Epidermal melanocyte (primary cell): ENCODE measurements at regions not wholly inside any gene's neighbourhood (a gene's known extent, or its start where the extent isn't known, plus 50 kb on each side); places are given as distances from the start of the nearest gene placed in this dataset.
"Not testable (repeated sequence)": the region's sequence is repeated elsewhere in the genome, so short reads cannot be mapped to it uniquely, and the experiment has no call there.

ENCODE experiments used
- DNase-seq: peaks from one replicate; pipeline ENCODE4 v3.0.0; 2011; ENCODE audit warnings: low spot score; ENCODE audit not compliant: insufficient read length

DNA sequence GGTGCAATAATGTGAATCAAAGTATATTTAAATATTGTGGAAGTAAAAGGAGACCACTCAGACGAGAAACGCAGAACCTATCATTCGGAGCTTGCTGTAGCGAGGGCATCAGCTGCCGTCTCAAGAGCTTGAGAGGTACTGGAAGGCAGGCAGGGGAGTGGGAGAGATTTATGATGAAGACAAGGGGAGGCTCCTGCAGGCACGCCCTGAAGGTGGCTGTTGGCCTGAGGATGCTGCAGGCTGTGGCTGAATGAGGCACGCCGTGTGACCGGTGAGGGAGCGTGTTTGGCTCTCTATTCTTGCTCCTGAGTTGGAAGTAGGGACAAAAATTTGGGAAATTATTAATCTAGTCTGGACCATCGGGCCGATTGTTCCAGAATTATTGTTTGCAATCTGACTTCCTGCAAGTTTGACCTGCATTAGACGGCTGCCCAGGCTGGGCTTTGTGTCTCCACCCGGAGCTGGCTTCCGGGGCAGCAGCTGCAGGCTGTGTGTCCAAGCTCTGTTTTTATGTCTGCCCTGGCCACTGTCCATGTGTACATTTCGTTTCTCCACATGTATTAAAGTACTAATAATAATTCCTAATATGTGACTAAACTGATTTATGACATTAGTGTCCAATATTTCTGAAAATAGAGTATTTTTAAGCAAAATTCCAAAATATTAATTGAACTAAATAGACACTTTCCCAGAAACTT lies 91.1 kb upstream of the ANKRD10 start:
- DNase-seq, result no peak

DNA sequence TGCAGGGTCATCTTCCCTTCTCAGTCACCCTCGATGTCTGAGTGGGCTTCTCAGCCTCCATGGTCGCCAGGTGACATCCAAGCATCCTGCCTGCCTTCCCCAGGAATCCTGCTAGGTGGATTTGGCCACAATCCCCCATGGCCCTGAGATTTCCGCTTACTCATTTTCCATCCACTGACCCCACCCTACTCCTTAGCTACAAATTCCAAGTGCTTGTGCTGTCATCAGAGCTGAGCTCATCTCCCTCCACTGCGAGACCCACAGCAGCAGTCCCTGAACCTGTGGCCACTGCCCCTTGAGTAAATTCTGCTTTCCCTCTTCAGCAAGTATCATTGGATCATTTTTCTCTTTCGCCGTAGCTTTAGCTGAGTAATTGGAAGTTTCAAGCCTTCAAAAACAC lies 90.5 kb upstream of the ANKRD10 start:
- DNase-seq, result no peak

DNA sequence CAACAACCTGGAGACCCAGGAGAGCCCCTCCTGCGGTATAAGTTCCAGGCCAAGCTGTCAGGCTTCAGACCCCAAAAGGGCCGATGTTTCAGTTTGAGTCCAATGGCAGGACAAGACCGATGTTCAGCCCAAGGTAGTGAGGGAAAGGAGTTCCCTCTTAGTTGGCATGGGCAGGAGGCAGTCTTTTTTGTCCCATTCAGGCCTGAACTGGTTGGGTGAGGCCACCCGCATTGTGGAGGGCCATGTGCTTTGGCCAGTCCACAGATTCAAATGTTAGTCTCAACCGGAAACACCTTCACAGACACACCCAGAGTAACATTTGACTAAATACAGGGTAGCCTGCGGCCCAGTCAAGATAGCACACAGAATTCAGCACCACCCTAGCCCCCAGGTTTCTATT lies 89.6 kb upstream of the ANKRD10 start:
- no peak for DNase-seq

DNA sequence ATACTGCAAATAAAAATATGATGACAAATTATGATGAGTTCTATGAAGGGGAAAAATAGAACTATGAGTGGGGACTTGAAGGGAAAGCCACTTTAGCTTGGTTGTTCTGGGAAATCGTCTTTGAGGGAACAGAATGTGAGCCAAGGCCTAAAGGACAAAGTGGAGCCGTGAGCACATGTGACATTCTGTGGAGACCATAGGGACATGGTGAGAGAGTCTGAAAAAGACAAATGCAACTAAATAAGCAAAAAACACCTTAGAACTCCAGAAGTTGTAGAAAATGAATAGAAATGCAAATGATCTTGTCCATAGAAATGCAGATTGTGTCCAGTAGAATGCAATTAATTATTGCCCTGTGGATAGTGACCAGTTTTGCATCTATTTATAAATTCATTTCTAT lies 86.8 kb upstream of the ANKRD10 start:
- DNase-seq, result no peak

DNA sequence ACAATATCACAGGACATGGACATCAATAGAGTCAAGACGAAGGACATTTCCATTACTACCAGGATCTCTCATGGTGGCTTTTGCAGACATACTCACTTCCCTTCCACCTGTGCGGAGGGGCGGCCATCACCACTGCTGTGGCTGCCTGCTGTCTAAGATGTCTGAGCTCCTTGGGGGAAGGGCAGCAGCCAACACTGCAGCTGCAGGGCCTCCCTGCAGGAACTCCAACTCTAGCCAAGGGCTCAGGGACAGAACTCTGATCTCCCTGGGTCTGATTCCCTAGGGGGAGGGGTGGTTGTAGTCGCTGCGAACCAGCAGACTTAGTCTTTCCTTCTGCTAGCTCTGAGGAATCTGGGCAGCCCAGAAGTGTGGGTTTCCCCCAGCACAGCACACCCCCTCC lies 78.9 kb upstream of the ANKRD10 start:
- DNase-seq, result no peak

DNA sequence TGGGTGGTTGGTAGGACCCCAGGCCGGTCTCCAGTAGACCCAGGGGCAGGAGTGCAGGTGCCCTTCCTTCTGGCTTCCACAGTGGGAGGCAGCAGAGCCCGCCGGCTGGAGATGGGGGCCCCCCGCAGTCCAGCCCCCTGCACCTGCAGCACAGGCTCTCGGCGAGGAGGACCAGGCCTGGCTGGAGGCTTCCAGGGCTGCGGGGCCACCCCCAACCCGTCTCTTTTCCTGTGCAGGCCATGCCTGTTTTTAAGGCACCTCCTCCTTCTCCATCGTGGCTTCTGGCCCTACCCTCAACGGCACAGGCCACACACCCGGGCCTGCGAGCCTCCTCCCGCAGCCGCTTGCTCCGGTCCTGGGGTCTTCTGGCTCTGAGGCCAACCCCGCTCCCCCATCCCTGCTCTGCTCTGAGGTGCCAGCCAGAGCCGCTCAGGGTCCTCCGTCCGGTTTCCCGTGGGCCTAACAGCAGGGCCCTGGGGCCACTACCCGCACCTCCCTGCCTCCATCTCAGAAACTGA lies 77.2 kb upstream of the ANKRD10 start:
- no peak for DNase-seq

DNA sequence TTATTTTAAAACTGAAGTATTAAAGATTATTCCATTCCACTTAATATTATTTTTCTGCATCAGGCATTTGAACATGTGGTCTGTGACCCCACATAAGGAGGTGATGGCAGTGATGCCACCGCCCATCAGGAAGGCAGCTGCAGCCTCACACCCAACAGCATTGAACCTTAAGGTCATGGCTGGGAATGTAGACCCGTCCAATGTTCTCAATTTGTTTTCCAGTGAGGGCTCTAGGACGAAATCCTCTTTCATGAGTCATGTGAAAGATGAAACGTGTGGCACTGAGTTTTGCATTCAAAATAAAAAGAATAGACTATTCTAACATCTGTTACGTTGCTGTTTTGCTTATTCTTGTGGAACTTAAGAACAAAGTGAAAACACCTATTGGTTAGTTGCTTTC lies 74.5 kb upstream of the ANKRD10 start:
- no peak for DNase-seq

DNA sequence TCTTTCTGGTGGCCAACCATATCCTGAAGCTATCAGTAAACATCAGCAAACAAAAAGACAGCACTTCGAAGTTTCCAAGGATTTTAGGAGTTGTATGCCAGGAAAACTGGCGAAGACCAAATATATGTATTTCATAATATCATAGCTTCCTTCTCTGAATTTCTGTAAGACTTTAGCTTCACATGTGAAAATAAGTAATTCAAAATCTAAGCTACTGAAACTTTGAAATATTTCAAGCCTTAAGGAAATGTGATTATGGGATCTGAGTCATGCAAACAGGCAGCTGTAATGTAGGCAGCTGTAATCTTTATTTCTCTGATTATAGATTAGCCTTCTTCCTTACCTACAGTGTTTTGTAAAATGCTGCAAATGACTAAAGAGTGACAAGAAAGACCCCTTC lies 70.7 kb upstream of the ANKRD10 start:
- DNase-seq, result no peak

DNA sequence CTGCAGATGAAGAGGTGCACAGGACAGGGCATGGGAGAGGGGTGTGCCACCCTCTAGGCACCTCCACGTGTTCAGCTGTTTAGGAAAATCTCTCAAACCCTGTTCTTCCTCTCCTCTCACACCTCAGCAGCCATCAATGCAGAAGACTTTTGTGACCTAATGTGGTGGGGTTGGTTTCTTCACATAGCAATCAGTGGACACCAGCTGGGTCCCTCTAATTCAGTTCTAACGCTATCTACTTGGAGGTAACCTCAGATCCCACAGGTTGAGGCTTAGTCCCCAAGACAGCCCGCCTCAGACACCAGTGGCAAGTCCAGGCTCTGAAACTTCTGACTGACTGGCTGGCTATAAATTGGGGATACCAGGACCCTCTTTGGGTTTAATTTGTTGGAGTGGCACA lies 69.9 kb upstream of the ANKRD10 start:
- no peak for DNase-seq

DNA sequence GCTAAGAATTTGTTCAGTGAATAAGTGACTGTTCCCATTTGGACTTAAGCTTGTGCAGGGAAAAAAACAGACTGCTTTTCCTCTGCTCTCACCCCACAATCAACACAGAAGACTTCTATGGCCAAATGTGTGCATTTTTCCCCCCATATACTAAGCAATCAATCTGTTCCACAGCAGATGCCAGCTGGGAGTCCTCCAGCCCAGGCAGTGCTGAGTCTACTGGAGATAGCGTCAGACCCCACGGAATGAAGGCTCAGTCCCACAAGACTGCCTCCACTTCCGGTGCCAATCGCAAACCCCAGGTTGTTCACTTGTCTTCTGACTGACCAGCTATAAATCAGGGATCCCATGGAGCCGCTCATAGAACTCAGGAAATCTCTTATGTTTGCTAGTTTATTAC lies 69.5 kb upstream of the ANKRD10 start:
- no peak for DNase-seq

DNA sequence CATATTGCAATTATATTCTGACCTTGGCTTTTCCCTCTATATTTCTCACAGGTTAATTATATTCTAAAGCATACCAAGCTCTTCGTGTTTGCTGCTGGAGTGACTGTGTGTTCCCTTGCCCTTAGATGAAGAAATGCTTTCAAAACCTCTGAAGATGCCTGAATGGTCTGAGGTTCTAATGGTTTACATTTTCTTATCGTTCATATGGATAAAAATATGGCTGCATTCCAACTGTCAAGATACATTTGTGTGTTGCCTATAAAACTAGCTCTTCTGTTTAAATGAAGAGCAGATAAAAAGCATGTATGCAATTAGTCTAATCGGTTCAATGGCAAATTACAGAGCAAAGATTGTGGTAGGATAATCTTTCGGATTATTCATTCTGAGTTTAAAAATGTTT lies 68.4 kb upstream of the ANKRD10 start:
- no peak for DNase-seq

DNA sequence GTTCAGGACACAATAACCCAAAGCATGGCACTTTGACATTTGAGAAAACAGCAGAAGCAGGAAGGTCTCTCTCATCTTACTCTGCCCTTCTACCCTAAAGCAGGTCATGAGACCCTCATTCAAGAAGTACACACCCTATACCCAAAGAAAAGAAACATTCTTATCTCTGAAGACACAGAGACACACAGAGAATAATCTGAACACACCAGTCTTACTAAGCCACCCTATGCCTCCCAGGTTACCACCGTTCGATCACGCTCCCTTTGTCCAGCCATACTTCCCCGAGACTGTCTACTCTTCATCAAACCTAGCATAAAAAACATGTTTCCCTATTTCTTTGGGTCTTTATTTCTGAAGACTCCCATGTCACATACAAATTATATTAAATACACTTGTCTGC lies 66.5 kb upstream of the ANKRD10 start:
- no peak for DNase-seq

DNA sequence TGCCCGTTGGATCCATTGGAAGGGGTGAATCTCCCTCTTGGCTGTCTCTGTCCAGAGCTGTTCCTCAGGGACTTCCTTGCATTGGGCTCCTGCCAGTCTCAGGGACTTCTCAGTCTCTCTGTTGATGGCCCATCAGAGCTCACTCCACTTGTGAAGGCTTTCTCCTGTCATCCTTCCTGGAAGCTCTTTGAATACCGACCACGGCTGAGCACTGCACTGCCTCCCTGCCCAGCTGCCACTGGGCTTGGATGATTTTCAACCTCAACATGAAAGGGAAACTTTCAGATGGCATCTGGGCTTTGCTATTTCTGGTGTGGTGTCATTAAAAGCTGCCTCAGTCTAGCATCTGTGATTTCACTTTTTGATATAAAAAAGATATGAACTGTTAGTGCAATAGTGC lies 66.1 kb upstream of the ANKRD10 start:
- no peak for DNase-seq

DNA sequence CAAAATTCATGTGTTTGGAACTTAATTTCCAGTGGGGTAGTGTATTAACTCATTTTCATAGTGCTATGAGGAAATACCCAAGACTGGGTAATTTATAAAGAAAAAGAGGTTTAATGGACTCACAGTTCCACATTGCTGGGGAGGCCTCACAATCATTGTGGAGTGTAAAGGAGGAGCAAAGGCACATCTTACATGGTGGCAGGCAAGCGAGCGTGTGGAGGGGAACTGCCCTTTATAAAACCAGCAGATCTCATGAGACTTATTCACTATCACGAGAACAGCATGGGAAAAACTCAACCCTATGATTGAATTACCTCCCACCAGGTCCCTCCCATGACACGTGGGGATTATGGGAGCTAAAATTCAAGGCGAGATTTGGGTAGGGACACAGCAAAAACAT lies 64.3 kb upstream of the ANKRD10 start:
- DNase-seq, result not testable (repeated sequence)

DNA sequence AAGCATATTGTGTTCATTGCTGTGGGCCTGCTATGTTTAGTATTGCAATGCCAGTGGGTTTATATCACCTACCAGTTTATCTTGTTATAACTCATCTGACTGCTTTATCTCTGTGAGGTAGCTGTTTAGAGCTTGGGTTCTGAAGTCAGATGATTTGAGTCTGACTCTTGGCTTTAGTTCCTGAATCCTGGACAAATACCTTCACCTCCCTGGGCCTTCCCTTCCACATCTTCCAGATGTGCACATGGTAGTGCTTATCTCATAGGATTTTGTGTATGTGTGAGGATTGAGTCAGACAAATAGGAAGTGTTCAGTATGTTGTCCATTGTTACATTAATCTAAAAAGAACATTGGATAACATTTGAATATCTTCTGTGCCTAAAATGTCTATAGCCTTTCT lies 63.5 kb upstream of the ANKRD10 start:
- no peak for DNase-seq

DNA sequence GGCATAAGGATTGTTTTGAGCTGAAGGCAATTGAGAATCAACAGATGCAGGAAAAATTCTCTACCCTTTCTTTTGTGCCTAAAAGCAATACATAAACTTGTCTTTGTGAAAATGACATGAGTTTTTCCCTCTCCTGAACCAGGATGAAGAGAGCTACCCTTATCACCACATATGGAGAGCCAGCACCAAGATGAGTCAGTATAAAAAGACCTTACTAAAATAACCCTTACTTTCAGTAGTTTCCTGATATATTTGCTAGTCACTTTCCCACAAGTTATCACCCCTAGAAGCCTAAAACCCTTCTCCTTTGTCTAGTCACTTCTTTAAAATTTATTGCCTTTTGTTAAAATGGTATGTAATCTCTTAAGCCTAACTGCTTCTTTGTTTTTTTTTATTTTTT lies 61.9 kb upstream of the ANKRD10 start:
- no peak for DNase-seq

DNA sequence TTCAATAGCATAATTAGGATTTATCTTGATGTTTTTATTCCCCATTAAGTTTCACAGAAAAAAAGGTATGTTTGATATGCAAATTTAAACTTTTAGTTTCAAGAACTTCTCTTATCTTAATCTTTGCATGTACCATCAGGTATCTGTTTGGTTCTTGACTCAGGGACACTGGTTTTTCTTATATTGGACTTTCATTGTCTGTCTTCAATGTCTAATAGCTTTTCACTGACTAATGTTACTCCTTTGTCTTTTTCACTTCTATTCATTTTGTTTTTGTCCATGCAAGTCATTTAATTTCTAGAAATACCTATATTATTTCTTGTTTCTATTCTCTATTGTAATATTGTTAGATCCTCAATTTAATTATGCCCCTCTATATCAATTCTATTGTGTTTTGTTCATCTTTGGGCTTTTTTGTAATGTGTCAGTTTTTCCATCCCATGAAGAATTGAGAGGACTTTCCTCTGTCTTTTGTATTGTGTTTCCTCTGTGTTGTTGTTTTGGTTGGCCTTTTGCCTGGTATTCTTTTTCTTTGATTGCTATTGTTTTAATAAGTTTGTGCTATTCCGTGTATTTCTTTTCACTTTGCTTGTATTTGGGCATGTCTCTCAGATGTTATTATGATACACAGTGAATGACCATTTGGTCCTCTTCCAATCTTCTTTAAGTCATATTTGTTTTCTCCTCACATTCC lies 58.3 kb upstream of the ANKRD10 start:
- DNase-seq, result no peak

DNA sequence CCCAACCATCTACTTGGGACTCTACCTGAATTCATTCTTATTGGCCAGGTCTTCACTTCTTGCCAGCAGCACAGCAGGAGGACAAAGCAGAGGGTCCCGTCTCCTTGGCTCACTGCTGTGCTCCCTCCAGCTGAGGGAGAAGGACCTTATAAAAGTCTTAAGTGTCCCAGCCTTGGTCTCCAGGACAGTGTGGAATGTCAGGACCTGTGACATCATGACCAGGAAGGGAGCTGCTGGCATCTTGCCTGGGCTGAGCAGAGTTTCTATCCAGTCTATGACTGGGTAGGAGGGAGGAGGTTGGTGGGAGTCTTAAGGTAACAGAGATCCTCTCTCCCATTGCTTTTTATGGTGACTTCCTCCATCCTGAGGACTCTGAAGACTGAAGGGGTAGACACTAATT lies 56.6 kb upstream of the ANKRD10 start:
- DNase-seq, result no peak

DNA sequence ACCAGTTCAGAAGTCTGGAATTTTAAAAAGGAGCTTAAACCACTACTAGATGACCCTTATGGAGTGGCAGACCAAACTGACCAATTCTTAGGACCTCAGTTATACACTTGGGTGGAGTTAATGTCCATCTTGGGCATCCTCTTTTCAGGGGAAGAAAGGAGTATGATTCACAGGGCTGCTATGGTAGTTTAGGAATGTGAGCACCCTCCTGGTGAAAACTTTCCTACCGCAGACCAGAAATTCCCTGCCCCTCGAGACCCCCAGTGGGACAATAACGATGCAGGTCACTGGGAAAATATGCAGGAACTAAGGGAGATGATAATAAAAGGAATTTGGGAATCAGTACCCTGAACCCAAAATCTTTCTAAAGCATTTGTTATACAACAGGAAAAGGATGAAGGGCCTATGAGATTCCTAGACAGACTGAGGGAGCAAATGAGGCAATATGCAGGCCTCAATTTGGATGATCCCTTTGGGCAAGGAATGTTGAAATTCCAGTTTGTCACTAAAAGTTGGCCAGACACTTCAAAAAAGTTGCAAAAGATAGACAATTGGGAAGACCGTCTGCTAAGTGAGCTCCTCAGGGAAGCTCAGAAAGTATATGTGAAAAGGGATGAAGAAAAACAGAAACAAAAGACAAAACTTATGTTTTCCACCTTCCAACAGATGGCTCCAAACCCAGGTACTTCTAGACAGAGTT lies 52.4 kb upstream of the ANKRD10 start:
- not testable (repeated sequence) for DNase-seq

DNA sequence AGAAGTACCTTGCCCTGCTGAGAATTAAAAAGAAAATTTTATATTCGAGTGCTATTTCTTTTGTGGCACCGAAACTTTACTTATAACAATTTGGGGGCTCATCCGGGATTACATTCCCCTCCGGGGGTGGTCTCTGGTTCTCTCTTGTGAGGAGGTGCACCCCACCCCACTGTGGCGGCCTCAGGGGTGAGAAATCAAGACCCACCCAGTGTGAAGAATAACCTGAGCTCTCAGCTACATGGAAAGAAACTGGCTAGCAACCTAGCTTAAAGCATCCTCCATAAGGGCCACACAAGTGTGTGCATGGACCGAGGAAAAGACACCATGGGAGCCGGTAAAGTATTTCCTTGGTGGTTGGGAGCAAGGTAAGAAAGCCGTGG lies 50.9 kb upstream of the ANKRD10 start:
- no peak for DNase-seq

DNA sequence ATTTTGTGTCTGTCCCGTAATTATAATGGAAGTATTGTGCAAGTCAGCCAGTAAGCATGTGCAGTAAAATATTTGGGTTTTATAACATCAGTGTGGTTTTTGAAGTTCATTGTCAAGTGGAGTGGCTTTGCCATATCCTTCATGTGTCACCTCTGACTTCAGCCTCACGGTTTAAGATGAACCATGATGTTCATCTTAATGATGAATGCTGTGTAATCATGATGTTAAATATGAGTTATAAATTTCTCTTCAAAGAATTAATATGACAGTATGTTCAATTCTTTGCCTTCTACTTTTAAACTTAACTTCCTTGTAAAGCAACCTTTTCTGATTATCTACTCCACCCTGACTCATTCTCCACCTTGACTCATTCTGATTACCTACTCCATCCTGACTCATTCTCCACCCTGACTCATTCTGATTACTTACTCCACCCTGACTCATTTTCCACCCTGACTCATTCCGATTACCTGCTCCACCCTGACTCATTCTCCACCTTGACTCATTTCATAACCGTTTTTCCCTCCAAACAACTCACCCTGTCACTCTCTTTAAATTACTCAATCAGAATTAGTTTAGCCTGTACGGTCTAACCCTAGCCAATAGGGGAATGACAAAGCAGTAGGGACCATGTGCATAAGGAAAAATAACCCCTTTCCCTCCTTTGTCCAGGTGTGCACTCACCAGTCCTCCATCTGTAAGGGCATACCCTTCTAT lies 50.3 kb upstream of the ANKRD10 start:
- DNase-seq, result no peak
